Lung microvascular endothelial cell (primary cell): ENCODE measurements at regions not wholly inside any gene's neighbourhood (a gene's known extent, or its start where the extent isn't known, plus 50 kb on each side); places are given as distances from the start of the nearest gene placed in this dataset.

Experiments
- DNase-seq, 2 donors: peaks; one replicate each; pipeline versions ENCODE4 v3.0.0 to v3.0.0-alpha.2; 2010; ENCODE audit warnings: low read depth in 2 of 2

- DNase-seq = peak; percentile 21 to 47
Observed at GRCh38 chr18:23077493-23078256, 57.6 kb upstream of the CABLES1 start.

GRCh38 chr18:23085066-23085465 is 50.2 kb upstream of the CABLES1 start:
- no peak for DNase-seq
